Heart left ventricle (tissue), 13 donors: ENCODE measurements at regions not wholly inside any gene's neighbourhood (a gene's known extent, or its start where the extent isn't known, plus 50 kb on each side); places are given as distances from the start of the nearest gene placed in this dataset.

Source experiments
- CTCF ChIP-seq, 12 donors: fragments of 200-600 bp; sonication (generic) in 4 of 12; IDR thresholded peaks; one replicate each; pipeline versions ENCODE4 v1.5.0 to v1.8.0; 2018 to 2022; ENCODE audit warnings: antibody characterized with exemption in 12 of 12, mild to moderate bottlenecking in 5 of 12
- POLR2A ChIP-seq, 2 donors: fragments of 450-650 bp; IDR thresholded peaks; one replicate each; pipeline ENCODE4 v1.6.1; 2017; ENCODE audit warnings: antibody characterized with exemption in 2 of 2, mild to moderate bottlenecking in 2 of 2, moderate library complexity in 2 of 2
- donor health status: ischemic (EF 13 %, LVEDD 7.1; RV severe dilation, severe dysfunction).
- donor health status: DM: no; HTN: yes; CAD: no.
- donor health status: DM: no; HTN: no; CAD: no.
- donor health status: ischemic (EF 25% LVEDD 6.9; RV normal size, moderate dysfunction).
- donor health status: ischemic (EF 25% LVEDD 5.7; RV mildly dilated, moderate dysfunction).
- donor health status: ischemic (EF 35%, LVEDD 5.7; RV mildly dilated, moderate dysfunction).
- donor health status: nonischemic (EF 11% LVEDD 7.7; RV severe dilation, severe dysfunction).
- donor health status: DM: yes; HTN: yes; CAD: no.
- donor health status: PGD.
- donor health status: ischemic (EF 29% LVEDD 5.4; RV normal size, mild dysfunction).
- donor health status: nonischemic (EF 23%, LVEDD 6.1; RV moderate dilation, normal function).

GRCh38 chr1:9435153-9435636 lies 104.1 kb upstream of the SLC25A33 start:
- TF ChIP-seq CTCF (IDR thresholded peaks at IDR 0.05): no peak
- no peak for TF ChIP-seq POLR2A (IDR thresholded peaks at IDR 0.05)
